ENCODE measurements at regions not wholly inside any gene's neighbourhood (a gene's known extent, or its start where the extent isn't known, plus 50 kb on each side); places are given as distances from the start of the nearest gene placed in this dataset.

GRCh38 chr1:193952778-193953374 is 766.5 kb upstream of the B3GALT2 start:
- no peaks in the 10 kb centered on the region for H3K4me1 ChIP-seq (ENCODE audit: insufficient read depth, low read length)
- no peak overlapping the region for H2AFZ ChIP-seq (ENCODE audit: low read depth, low read length)
- H3K27me3 ChIP-seq (ENCODE audit: insufficient read depth, low read length, poor library complexity) = no peaks in the 10 kb centered on the region
- DNase-seq (no peak), ATAC-seq (ENCODE audit: insufficient read depth, low read depth) (no peak)
- no peak overlapping the region for H3K9ac ChIP-seq (ENCODE audit: low read depth, low read length)
- H3K4me3 ChIP-seq (ENCODE audit: low read depth in 1 of 2, low read length in 2 of 2) = no peak overlapping the region
- no peaks in the 10 kb centered on the region for H3K9me3 ChIP-seq (ENCODE audit: insufficient read depth, low read length, severe bottlenecking)
- no peak overlapping the region for H3K4me2 ChIP-seq (ENCODE audit: insufficient read depth, low read length)
- H3K27ac ChIP-seq (ENCODE audit: low read length) = no peak overlapping the region
- TF ChIP-seq EZH2 (IDR thresholded peaks at IDR 0.05; ENCODE audit: borderline replicate concordance, low read depth, low read length, severe bottlenecking) = no peak
- TF ChIP-seq, protein P1, sequence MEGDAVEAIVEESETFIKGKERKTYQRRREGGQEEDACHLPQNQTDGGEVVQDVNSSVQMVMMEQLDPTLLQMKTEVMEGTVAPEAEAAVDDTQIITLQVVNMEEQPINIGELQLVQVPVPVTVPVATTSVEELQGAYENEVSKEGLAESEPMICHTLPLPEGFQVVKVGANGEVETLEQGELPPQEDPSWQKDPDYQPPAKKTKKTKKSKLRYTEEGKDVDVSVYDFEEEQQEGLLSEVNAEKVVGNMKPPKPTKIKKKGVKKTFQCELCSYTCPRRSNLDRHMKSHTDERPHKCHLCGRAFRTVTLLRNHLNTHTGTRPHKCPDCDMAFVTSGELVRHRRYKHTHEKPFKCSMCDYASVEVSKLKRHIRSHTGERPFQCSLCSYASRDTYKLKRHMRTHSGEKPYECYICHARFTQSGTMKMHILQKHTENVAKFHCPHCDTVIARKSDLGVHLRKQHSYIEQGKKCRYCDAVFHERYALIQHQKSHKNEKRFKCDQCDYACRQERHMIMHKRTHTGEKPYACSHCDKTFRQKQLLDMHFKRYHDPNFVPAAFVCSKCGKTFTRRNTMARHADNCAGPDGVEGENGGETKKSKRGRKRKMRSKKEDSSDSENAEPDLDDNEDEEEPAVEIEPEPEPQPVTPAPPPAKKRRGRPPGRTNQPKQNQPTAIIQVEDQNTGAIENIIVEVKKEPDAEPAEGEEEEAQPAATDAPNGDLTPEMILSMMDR (IDR thresholded peaks at IDR 0.05; ENCODE audit: borderline replicate concordance, extremely low read depth, low read length, poor library complexity, severe bottlenecking) = no peak
- H3K36me3 ChIP-seq (ENCODE audit: insufficient read depth, low read length) = no peaks in the 10 kb centered on the region
- no peaks in the 10 kb centered on the region for H3K79me2 ChIP-seq (ENCODE audit: insufficient read depth, low read length)
- H4K20me1 ChIP-seq (ENCODE audit: insufficient read depth, low read length) = no peaks in the 10 kb centered on the region

DNA sequence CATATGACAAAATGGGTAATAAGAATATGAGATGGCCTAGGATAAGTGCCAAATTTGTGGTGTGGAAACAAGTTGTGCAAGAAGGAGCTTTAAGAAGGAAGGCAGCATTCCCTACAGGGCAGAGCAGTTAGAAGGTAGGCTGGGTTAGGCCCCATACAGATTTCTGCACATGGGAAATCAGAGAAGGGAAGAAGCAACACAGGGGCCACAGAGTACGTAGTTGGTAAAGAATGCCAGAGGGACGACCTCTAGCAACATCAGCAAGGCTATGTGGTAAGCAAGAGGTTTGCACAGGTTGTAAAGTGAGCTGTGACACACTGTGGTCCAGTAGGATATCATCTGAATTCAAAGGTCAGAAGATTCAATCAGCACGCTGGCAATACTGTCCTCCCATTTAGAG is 765.6 kb upstream of the B3GALT2 start:
- DNase-seq (no peak), ATAC-seq (ENCODE audit: insufficient read depth, low read depth) (no peak)
- H3K4me1 ChIP-seq (ENCODE audit: insufficient read depth, low read length) = no peaks in the 10 kb centered on the region
- H3K79me2 ChIP-seq (ENCODE audit: insufficient read depth, low read length) = no peaks in the 10 kb centered on the region
- no peaks in the 10 kb centered on the region for H3K9me3 ChIP-seq (ENCODE audit: insufficient read depth, low read length, severe bottlenecking)
- no peak overlapping the region for H3K4me3 ChIP-seq (ENCODE audit: low read depth in 1 of 2, low read length in 2 of 2)
- no peak overlapping the region for H3K27ac ChIP-seq (ENCODE audit: low read length)
- no peak overlapping the region for H3K9ac ChIP-seq (ENCODE audit: low read depth, low read length)
- no peak overlapping the region for H3K4me2 ChIP-seq (ENCODE audit: insufficient read depth, low read length)
- no peak overlapping the region for H2AFZ ChIP-seq (ENCODE audit: low read depth, low read length)
- no peaks in the 10 kb centered on the region for H3K36me3 ChIP-seq (ENCODE audit: insufficient read depth, low read length)
- H4K20me1 ChIP-seq (ENCODE audit: insufficient read depth, low read length) = no peaks in the 10 kb centered on the region
- no peaks in the 10 kb centered on the region for H3K27me3 ChIP-seq (ENCODE audit: insufficient read depth, low read length, poor library complexity)
- no peak for TF ChIP-seq EZH2 (IDR thresholded peaks at IDR 0.05; ENCODE audit: borderline replicate concordance, low read depth, low read length, severe bottlenecking)
- TF ChIP-seq, protein P1 (IDR thresholded peaks at IDR 0.05; ENCODE audit: borderline replicate concordance, extremely low read depth, low read length, poor library complexity, severe bottlenecking) = no peak

DNA sequence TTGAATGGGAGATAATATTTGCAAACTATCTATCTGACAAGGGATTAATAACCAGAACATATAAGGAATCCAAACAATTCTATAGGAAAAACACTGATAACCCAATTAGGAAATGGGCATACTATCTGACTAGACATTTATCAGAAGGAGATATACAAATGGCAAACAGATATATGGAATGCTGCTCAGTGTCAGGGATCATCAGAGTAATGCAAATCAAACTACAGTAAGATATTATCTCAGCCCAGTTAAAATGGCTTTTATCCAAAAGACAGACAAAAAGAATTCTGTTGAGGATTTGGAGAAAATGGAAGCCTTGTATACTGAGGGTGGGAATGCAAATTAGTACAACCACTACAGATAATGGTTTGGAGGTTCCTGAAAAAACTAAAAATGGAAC is 758.0 kb upstream of the B3GALT2 start:
- no peak for TF ChIP-seq EZH2 (IDR thresholded peaks at IDR 0.05; ENCODE audit: borderline replicate concordance, low read depth, low read length, severe bottlenecking)
- TF ChIP-seq, protein P1 (IDR thresholded peaks at IDR 0.05; ENCODE audit: borderline replicate concordance, extremely low read depth, low read length, poor library complexity, severe bottlenecking) = no peak
- H3K4me1 ChIP-seq (ENCODE audit: insufficient read depth, low read length) = no peaks in the 10 kb centered on the region
- H2AFZ ChIP-seq (ENCODE audit: low read depth, low read length) = no peak overlapping the region
- H3K36me3 ChIP-seq (ENCODE audit: insufficient read depth, low read length) = no peaks in the 10 kb centered on the region
- DNase-seq (no peak), ATAC-seq (ENCODE audit: insufficient read depth, low read depth) (no peak)
- H4K20me1 ChIP-seq (ENCODE audit: insufficient read depth, low read length) = no peaks in the 10 kb centered on the region
- H3K79me2 ChIP-seq (ENCODE audit: insufficient read depth, low read length) = no peaks in the 10 kb centered on the region
- no peak overlapping the region for H3K4me3 ChIP-seq (ENCODE audit: low read depth in 1 of 2, low read length in 2 of 2)
- no peaks in the 10 kb centered on the region for H3K9me3 ChIP-seq (ENCODE audit: insufficient read depth, low read length, severe bottlenecking)
- H3K27me3 ChIP-seq (ENCODE audit: insufficient read depth, low read length, poor library complexity) = no peaks in the 10 kb centered on the region
- H3K9ac ChIP-seq (ENCODE audit: low read depth, low read length) = no peak overlapping the region
- H3K4me2 ChIP-seq (ENCODE audit: insufficient read depth, low read length) = no peak overlapping the region
- H3K27ac ChIP-seq (ENCODE audit: low read length) = no peak overlapping the region
